ENCODE measurements at regions not wholly inside any gene's neighbourhood (a gene's known extent, or its start where the extent isn't known, plus 50 kb on each side); places are given as distances from the start of the nearest gene placed in this dataset.

GRCh38 chr11:70799386-70799785 is 401.1 kb downstream of the CTTN start:
- H3K27ac Mint-ChIP-seq: peak overlapping the region in 1 of 3 experiments; percentile 50; a peak in 1 of 7 replicates
- H4K91ac ChIP-seq (ENCODE audit: insufficient read length, low read depth, low read length): no peak overlapping the region
- no peaks in the 10 kb centered on the region for H3K79me1 ChIP-seq (ENCODE audit: insufficient read depth, low read depth, low read length, poor library complexity, severe bottlenecking)
- H3K4me1 Mint-ChIP-seq: peaks cover 6% of the 10 kb centered on the region in 2 experiments; a peak in 3 of 4 replicates
- peaks cover 43 to 54% (median 50%) of the 10 kb centered on the region in 3 experiments for H3K36me3 Mint-ChIP-seq (ENCODE audit: insufficient read depth in 1 of 3, low read depth in 3 of 3)
- H3K4me1 ChIP-seq (ENCODE audit: insufficient read depth, low read length): no peaks in the 10 kb centered on the region
- no peak overlapping the region for H3K56ac ChIP-seq (ENCODE audit: insufficient read length, low read depth, low read length)
- H4K8ac ChIP-seq (replicated peaks; ENCODE audit: insufficient read length, low read depth, low read length): no peak overlapping the region
- H2BK12ac ChIP-seq (ENCODE audit: insufficient read length, low read depth, low read length): no peak overlapping the region
- H2AFZ ChIP-seq (ENCODE audit: low read length): no peak overlapping the region
- H2BK20ac ChIP-seq (ENCODE audit: low read depth, low read length, poor library complexity, severe bottlenecking): no peak overlapping the region
- H4K20me1 ChIP-seq (ENCODE audit: control insufficient read depth, insufficient read depth, insufficient read length): no peaks in the 10 kb centered on the region
- no peaks in the 10 kb centered on the region; the same call in none of the 2 replicates for H3K27me3 Mint-ChIP-seq (ENCODE audit: low read depth)
- no peak overlapping the region for H3K14ac ChIP-seq (ENCODE audit: insufficient read depth, low read length)
- no peak overlapping the region for H3K9ac ChIP-seq (ENCODE audit: extremely low read depth, insufficient read length, low read length)
- H3K27ac ChIP-seq (ENCODE audit: insufficient read length, low read depth, low read length): no peak overlapping the region
- H4K5ac ChIP-seq (ENCODE audit: insufficient read length, low read depth, low read length): no peak overlapping the region
- H3K4me3 Mint-ChIP-seq: no peak overlapping the region
- no peak overlapping the region for H3K4ac ChIP-seq (ENCODE audit: low read depth, low read length)
- no peaks in the 10 kb centered on the region for H3K27me3 ChIP-seq (ENCODE audit: insufficient read depth, low read length)
- peaks cover 3 to 6% of the 10 kb centered on the region in 2 experiments; a peak in 3 of 5 replicates for H3K9me3 Mint-ChIP-seq
- no peaks in the 10 kb centered on the region for H3K9me3 ChIP-seq (ENCODE audit: control insufficient read depth, low read depth, low read length)
- no peak overlapping the region for H2AK5ac ChIP-seq (ENCODE audit: insufficient read length, low read length)
- no peak overlapping the region for H2BK15ac ChIP-seq (ENCODE audit: low read depth, low read length)
- H2BK5ac ChIP-seq (ENCODE audit: insufficient read length, low read length): no peak overlapping the region
- H3K23me2 ChIP-seq (ENCODE audit: insufficient read length, low read depth, low read length, poor library complexity, severe bottlenecking): no peaks in the 10 kb centered on the region
- H3K4me2 ChIP-seq (ENCODE audit: insufficient read depth, insufficient read length, low read length): no peak overlapping the region
- H3K23ac ChIP-seq (ENCODE audit: insufficient read length, low read depth, low read length): no peak overlapping the region
- H3K18ac ChIP-seq (ENCODE audit: insufficient read length, low read depth, low read length): no peak overlapping the region
- H3K79me2 ChIP-seq (ENCODE audit: insufficient read depth, low read length): no peaks in the 10 kb centered on the region
- no peak for TF ChIP-seq CTCF (conservative IDR thresholded peaks at IDR 0.05)
- H3T11ph ChIP-seq (ENCODE audit: low read length): no peak overlapping the region
- no peak for DNase-seq
- no CpG with 5 or more reads among the region's 6 CpGs for WGBS (ENCODE audit: extremely low coverage, insufficient read length, low lambda C conversion rate)
- H2BK120ac ChIP-seq (ENCODE audit: low read depth, low read length, poor library complexity, severe bottlenecking): no peak overlapping the region
